ENCODE measurements at regions not wholly inside any gene's neighbourhood (a gene's known extent, or its start where the extent isn't known, plus 50 kb on each side); places are given as distances from the start of the nearest gene placed in this dataset.
"Not testable (repeated sequence)": the region's sequence is repeated elsewhere in the genome, so short reads cannot be mapped to it uniquely, and the experiment has no call there.

DNA sequence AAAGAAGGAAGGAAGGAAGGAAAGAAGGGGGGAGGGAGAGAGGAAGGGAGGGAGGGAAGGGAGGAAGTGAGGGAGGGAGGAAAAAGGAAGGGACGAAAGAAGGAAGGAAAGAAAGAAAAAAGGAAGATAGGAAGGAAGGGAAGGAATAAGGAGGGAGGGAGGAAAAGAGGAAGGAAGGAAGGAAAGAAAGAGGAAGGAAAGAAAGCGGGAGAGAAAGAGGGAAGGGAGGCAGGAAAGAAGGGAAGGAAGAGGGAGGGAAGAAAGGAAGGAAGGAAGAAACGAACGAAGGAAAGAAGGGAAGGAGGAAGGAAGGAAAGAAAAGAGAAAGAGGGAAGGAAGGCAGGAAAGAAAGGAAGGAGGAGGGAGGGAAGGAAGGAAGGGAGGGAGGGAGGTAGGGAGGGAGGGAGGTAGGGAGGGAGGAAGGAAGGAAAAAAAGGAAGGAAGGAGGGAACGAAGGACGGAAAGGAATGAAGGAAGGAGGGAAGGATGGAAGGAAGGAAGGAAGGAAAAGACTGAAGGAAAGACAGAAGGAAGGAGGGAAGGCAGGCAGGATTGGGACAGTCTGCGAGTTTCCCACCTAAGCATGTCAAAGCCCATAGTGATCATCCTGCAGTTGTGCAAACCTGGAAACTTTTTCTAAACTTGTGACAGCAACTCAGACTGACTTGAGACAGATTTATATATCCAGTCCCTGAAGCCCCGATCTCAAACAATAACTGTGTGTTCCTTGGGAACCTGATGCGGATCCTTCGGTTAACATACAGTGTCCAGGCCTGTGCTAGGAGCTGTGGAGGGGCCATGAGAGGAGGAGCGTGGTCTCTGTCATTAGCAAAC, 59.8 kb upstream of the IYD start:
- H3K27ac ChIP-seq (ENCODE audit: low read depth, low read length): no peak overlapping the region
- Mint-ChIP-seq H3K4me1 (peaks cover 46 to 63% (median 49%) of the 10 kb centered on the region in 3 donors), H3K27ac (peak overlapping the region; percentile 8 to 96 (median 78)), H3K27me3 (no peaks in the 10 kb centered on the region), H3K9me3 (no peaks in the 10 kb centered on the region), H3K36me3 (no peaks in the 10 kb centered on the region), H3K4me3 (peak overlapping the region in 4 of 7 donors; percentile 10 to 65 (median 51))
- no peaks in the 10 kb centered on the region for H3K36me3 ChIP-seq (ENCODE audit: insufficient read depth, low read length)
- CTCF ChIA-PET: interaction anchor here (1.2 to 1.7 kb wide), 2 partner anchors 25 to 238 kb away, joined by 3 to 6 read pairs; no protein-coding TSS in a partner anchor
- H3K9me3 ChIP-seq (ENCODE audit: low read length): no peaks in the 10 kb centered on the region
- POLR2A ChIA-PET: no interaction called here
- H3K27me3 ChIP-seq (ENCODE audit: insufficient read depth, low read length, poor library complexity, severe bottlenecking): no peaks in the 10 kb centered on the region
- no peak overlapping the region for H3K4me3 ChIP-seq (ENCODE audit: low read length)
- no peak for DNase-seq
- H3K4me1 ChIP-seq (ENCODE audit: insufficient read depth, low read length): peaks cover 32% of the 10 kb centered on the region

- CTCF ChIA-PET: interaction anchor here (0.8 to 1.6 kb wide), 5 partner anchors 11 to 234 kb away, joined by 3 to 5 read pairs (median 4); no protein-coding TSS in a partner anchor
- Mint-ChIP-seq H3K36me3 (no peaks in the 10 kb centered on the region), H3K27me3 (no peaks in the 10 kb centered on the region), H3K4me1 (peaks cover 49 to 67% (median 50%) of the 10 kb centered on the region in 3 donors), H3K9me3 (no peaks in the 10 kb centered on the region), H3K4me3 (peak overlapping the region; percentile 57 to 82 (median 72)), H3K27ac (peak overlapping the region; percentile 68 to 96 (median 86))
- no peak overlapping the region for H3K4me3 ChIP-seq (ENCODE audit: low read length)
- H3K36me3 ChIP-seq (ENCODE audit: insufficient read depth, low read length): no peaks in the 10 kb centered on the region
- peaks cover 32% of the 10 kb centered on the region for H3K4me1 ChIP-seq (ENCODE audit: insufficient read depth, low read length)
- no peak overlapping the region for H3K27ac ChIP-seq (ENCODE audit: low read depth, low read length)
- no peak for DNase-seq
- H3K9me3 ChIP-seq (ENCODE audit: low read length): no peaks in the 10 kb centered on the region
- POLR2A ChIA-PET: interaction anchor here (0.9 kb wide), 1 partner anchor 1079 kb away, joined by 3 read pairs; no protein-coding TSS in a partner anchor
- H3K27me3 ChIP-seq (ENCODE audit: insufficient read depth, low read length, poor library complexity, severe bottlenecking): no peaks in the 10 kb centered on the region
Observed at GRCh38 chr6:150310539-150310938, 58.3 kb upstream of the IYD start.

- Mint-ChIP-seq H3K4me1 (peaks cover 49 to 67% (median 50%) of the 10 kb centered on the region in 3 donors), H3K27ac (peak overlapping the region; percentile 68 to 96 (median 86)), H3K4me3 (peak overlapping the region; percentile 57 to 82 (median 72))
- ChIA-PET POLR2A (interaction anchor here (0.9 kb wide), 1 partner anchor 1079 kb away, joined by 3 read pairs; no protein-coding TSS in a partner anchor), CTCF (interaction anchor here (0.8 to 1.6 kb wide), 5 partner anchors 12 to 235 kb away, joined by 3 to 5 read pairs (median 4); no protein-coding TSS in a partner anchor)
- H3K36me3 Mint-ChIP-seq; H3K4me3 ChIP-seq (ENCODE audit: low read length); H3K27ac ChIP-seq (ENCODE audit: low read depth, low read length); H3K27me3 ChIP-seq (ENCODE audit: insufficient read depth, low read length, poor library complexity, severe bottlenecking); H3K9me3 Mint-ChIP-seq; H3K36me3 ChIP-seq (ENCODE audit: insufficient read depth, low read length); H3K9me3 ChIP-seq (ENCODE audit: low read length); H3K27me3 Mint-ChIP-seq: not testable (repeated sequence)
- peaks cover 32% of the 10 kb centered on the region for H3K4me1 ChIP-seq (ENCODE audit: insufficient read depth, low read length)
- peak in 4 of 5 donors; percentile 42 to 84 (median 62) for DNase-seq
Observed at GRCh38 chr6:150311149-150311944, 57.5 kb upstream of the IYD start.

DNA sequence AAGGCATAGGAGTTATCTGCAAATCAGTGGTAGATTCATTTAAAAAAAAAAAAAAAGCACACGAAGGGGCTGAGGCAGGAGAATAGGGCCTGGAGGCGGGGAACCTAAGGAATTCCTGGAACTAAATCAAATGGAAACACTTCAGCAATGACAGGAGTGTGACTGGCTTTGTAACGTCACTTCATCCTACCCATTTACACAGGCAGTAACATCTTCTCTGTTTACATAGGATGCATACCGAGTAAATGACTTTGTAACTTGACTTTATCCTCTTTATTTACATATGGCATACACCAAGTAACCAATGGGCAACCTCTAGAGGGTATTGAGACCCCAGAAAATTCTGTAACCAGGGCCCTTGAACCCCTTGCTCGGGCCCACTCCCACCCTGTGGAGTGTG, 56.4 kb upstream of the IYD start:
- Mint-ChIP-seq H3K9me3 (no peaks in the 10 kb centered on the region), H3K4me3 (peak overlapping the region in 2 of 7 donors; percentile 19 to 75), H3K4me1 (peaks cover 49 to 67% (median 50%) of the 10 kb centered on the region in 3 donors), H3K27ac (peak overlapping the region in 2 of 8 donors; percentile 16 to 32), H3K27me3 (no peaks in the 10 kb centered on the region), H3K36me3 (no peaks in the 10 kb centered on the region)
- no peaks in the 10 kb centered on the region for H3K27me3 ChIP-seq (ENCODE audit: insufficient read depth, low read length, poor library complexity, severe bottlenecking)
- no peak overlapping the region for H3K4me3 ChIP-seq (ENCODE audit: low read length)
- no peak for DNase-seq
- H3K36me3 ChIP-seq (ENCODE audit: insufficient read depth, low read length): no peaks in the 10 kb centered on the region
- ChIA-PET CTCF (no interaction called here), POLR2A (no interaction called here)
- H3K4me1 ChIP-seq (ENCODE audit: insufficient read depth, low read length): peaks cover 32% of the 10 kb centered on the region
- H3K9me3 ChIP-seq (ENCODE audit: low read length): no peaks in the 10 kb centered on the region
- H3K27ac ChIP-seq (ENCODE audit: low read depth, low read length): no peak overlapping the region

GRCh38 chr6:150312844-150313584, 55.8 kb upstream of the IYD start:
- Histone ChIP-seq H3K4me3 (ENCODE audit: low read length) (no peak overlapping the region), H3K36me3 (ENCODE audit: insufficient read depth, low read length) (no peaks in the 10 kb centered on the region), H3K9me3 (ENCODE audit: low read length) (no peaks in the 10 kb centered on the region), H3K27ac (ENCODE audit: low read depth, low read length) (no peak overlapping the region), H3K27me3 (ENCODE audit: insufficient read depth, low read length, poor library complexity, severe bottlenecking) (no peaks in the 10 kb centered on the region), H3K4me1 (ENCODE audit: insufficient read depth, low read length) (peaks cover 32% of the 10 kb centered on the region)
- ChIA-PET POLR2A (no interaction called here), CTCF (no interaction called here)
- DNase-seq: no peak
- Mint-ChIP-seq H3K4me3 (no peak overlapping the region), H3K9me3 (no peaks in the 10 kb centered on the region), H3K36me3 (no peaks in the 10 kb centered on the region), H3K4me1 (peaks cover 47 to 63% (median 49%) of the 10 kb centered on the region in 3 donors), H3K27ac (peak overlapping the region in 3 of 8 donors; percentile 6 to 80 (median 35)), H3K27me3 (no peaks in the 10 kb centered on the region)

DNA sequence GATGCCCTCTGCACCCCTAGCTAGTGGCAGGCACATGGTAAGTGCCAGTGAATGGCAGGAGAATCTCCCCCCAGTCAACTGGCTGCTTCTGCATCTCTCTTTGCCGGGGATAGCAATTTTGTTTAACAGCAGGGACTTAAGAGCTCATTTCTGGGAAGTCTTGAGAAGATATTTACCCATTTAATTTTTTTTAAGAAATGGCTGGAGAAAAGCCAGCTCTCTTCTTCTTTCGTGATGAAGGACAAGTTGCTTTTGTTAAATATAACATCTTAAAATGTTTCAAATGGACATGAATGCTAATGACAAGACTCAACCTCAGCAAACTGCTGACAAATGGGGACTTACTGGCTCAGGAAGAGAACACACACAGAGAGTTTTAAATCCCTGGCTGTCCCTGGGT, 55.0 kb upstream of the IYD start:
- H3K4me3 Mint-ChIP-seq: peak overlapping the region in 1 of 7 donors; percentile 32
- no peak overlapping the region for H3K27ac Mint-ChIP-seq
- no peak for DNase-seq
- peaks cover 43 to 56% (median 44%) of the 10 kb centered on the region in 3 donors for H3K4me1 Mint-ChIP-seq
- ChIA-PET POLR2A (no interaction called here), CTCF (no interaction called here)
- Histone ChIP-seq H3K4me3 (ENCODE audit: low read length) (no peak overlapping the region), H3K36me3 (ENCODE audit: insufficient read depth, low read length) (no peaks in the 10 kb centered on the region), H3K27me3 (ENCODE audit: insufficient read depth, low read length, poor library complexity, severe bottlenecking) (no peaks in the 10 kb centered on the region), H3K27ac (ENCODE audit: low read depth, low read length) (no peak overlapping the region), H3K4me1 (ENCODE audit: insufficient read depth, low read length) (peaks cover 30% of the 10 kb centered on the region), H3K9me3 (ENCODE audit: low read length) (no peaks in the 10 kb centered on the region)
- H3K9me3 Mint-ChIP-seq: no peaks in the 10 kb centered on the region
- H3K27me3 Mint-ChIP-seq: no peaks in the 10 kb centered on the region
- H3K36me3 Mint-ChIP-seq: no peaks in the 10 kb centered on the region

DNA sequence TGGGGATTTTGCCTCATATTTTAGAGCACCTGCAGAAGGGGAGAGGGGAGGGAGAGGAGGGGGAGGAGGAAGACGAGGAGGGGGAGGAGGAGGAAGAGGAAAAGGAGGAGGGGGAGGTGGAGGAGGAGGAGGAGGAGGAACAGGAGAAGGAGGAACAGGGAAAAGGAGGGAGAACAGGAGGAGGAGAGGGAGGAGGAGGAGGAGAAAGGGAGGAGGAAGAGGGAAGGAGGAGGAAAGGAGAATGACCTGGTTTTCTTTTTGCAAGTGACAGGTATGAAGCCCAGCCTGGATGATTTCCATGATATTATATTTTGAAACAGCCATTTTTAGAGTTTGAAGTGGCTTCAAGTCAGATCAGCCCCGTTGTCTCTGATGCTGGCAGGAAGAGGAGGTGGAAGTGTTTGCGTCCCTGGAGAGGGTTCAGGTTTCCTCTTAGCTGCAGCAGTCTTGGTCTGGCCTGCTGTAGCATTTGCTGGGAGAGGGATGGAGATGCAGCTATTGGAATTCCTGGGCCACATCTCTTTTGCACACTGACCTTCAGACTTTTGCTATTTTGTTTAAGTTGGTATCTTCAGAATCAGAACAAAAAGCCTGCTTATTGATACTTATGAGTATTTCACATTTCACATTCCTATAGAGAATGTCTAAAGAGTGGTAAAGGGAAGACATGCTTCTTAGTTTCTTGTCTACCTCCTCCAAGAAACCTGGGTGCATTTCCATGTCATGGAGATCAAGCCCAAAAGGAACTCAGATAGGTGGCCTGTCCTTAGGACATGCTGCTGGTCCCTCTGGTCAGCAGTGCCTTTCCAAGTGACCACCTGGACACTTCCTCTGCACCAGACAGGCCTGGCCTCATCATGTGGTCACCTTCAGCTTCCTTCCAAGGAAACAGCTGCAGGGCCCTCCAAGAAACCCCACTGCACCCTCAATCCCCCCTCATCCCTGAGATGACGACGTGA, 54.3 kb upstream of the IYD start:
- no peaks in the 10 kb centered on the region for H3K9me3 Mint-ChIP-seq
- peaks cover 38 to 49% (median 40%) of the 10 kb centered on the region in 3 donors for H3K4me1 Mint-ChIP-seq
- no peak for DNase-seq
- no peak overlapping the region for H3K4me3 ChIP-seq (ENCODE audit: low read length)
- H3K27me3 Mint-ChIP-seq: no peaks in the 10 kb centered on the region
- H3K36me3 Mint-ChIP-seq: no peaks in the 10 kb centered on the region
- no peak overlapping the region for H3K27ac Mint-ChIP-seq
- peak overlapping the region in 1 of 7 donors; percentile 35 for H3K4me3 Mint-ChIP-seq
- no peaks in the 10 kb centered on the region for H3K9me3 ChIP-seq (ENCODE audit: low read length)
- no peaks in the 10 kb centered on the region for H3K27me3 ChIP-seq (ENCODE audit: insufficient read depth, low read length, poor library complexity, severe bottlenecking)
- no peaks in the 10 kb centered on the region for H3K36me3 ChIP-seq (ENCODE audit: insufficient read depth, low read length)
- ChIA-PET POLR2A (no interaction called here), CTCF (no interaction called here)
- no peak overlapping the region for H3K27ac ChIP-seq (ENCODE audit: low read depth, low read length)
- peaks cover 23% of the 10 kb centered on the region for H3K4me1 ChIP-seq (ENCODE audit: insufficient read depth, low read length)
